GM21576 (cell line): ENCODE measurements at regions not wholly inside any gene's neighbourhood (a gene's known extent, or its start where the extent isn't known, plus 50 kb on each side); places are given as distances from the start of the nearest gene placed in this dataset.

Source experiments
- ATAC-seq: cut with Tn5 transposase; IDR thresholded peaks from one replicate; pipeline ENCODE4 v1.9.1; 2021; ENCODE audit warnings: mild to moderate bottlenecking, moderate library complexity; ENCODE audit not compliant: unreplicated experiment

- no peak for ATAC-seq
These were observed 805.3 kb upstream of the TENM3 start for GRCh38 chr4:181437895-181438294.

- no peak for ATAC-seq
These were observed 804.6 kb upstream of the TENM3 start for GRCh38 chr4:181438641-181439040.

GRCh38 chr4:181443021-181443420 is 800.2 kb upstream of the TENM3 start:
- ATAC-seq = no peak

GRCh38 chr4:181465826-181466225 is 777.4 kb upstream of the TENM3 start:
- ATAC-seq = no peak

GRCh38 chr4:181468451-181468850 is 774.8 kb upstream of the TENM3 start:
- ATAC-seq = no peak

- ATAC-seq = no peak
These were observed 772.9 kb upstream of the TENM3 start for GRCh38 chr4:181470306-181470705.

- ATAC-seq = no peak
These were observed 767.8 kb upstream of the TENM3 start for GRCh38 chr4:181475359-181475758.

- no peak for ATAC-seq
These were observed 767.3 kb upstream of the TENM3 start for GRCh38 chr4:181475781-181476507.

- ATAC-seq = no peak
These were observed 766.7 kb upstream of the TENM3 start for GRCh38 chr4:181476508-181476890.

- no peak for ATAC-seq
These were observed 765.6 kb upstream of the TENM3 start for GRCh38 chr4:181477591-181477990.

GRCh38 chr4:181478656-181479055 is 764.5 kb upstream of the TENM3 start:
- no peak for ATAC-seq

GRCh38 chr4:181479141-181479540 is 764.1 kb upstream of the TENM3 start:
- no peak for ATAC-seq

GRCh38 chr4:181484396-181484795 is 758.8 kb upstream of the TENM3 start:
- ATAC-seq = no peak

GRCh38 chr4:181488926-181489325 is 754.3 kb upstream of the TENM3 start:
- ATAC-seq = no peak

GRCh38 chr4:181498148-181498547 is 745.1 kb upstream of the TENM3 start:
- ATAC-seq = no peak

- no peak for ATAC-seq
These were observed 740.6 kb upstream of the TENM3 start for GRCh38 chr4:181502611-181503010.

GRCh38 chr4:181503687-181504390 is 739.4 kb upstream of the TENM3 start:
- ATAC-seq = no peak

- ATAC-seq = no peak
These were observed 738.3 kb upstream of the TENM3 start for GRCh38 chr4:181504924-181505323.

GRCh38 chr4:181507180-181507835 is 735.9 kb upstream of the TENM3 start:
- ATAC-seq = no peak

GRCh38 chr4:181507938-181508337 is 735.3 kb upstream of the TENM3 start:
- ATAC-seq = no peak

- no peak for ATAC-seq
These were observed 734.6 kb upstream of the TENM3 start for GRCh38 chr4:181508601-181509000.

- ATAC-seq = no peak
These were observed 734.1 kb upstream of the TENM3 start for GRCh38 chr4:181509073-181509472.
